NCI-H2029 (cell line): ENCODE measurements at regions not wholly inside any gene's neighbourhood (a gene's known extent, or its start where the extent isn't known, plus 50 kb on each side); places are given as distances from the start of the nearest gene placed in this dataset.

Experiments used
- DNase-seq: peaks from one replicate; lab custom pipeline; 2025; lab: John Stamatoyannopoulos, UW

DNA sequence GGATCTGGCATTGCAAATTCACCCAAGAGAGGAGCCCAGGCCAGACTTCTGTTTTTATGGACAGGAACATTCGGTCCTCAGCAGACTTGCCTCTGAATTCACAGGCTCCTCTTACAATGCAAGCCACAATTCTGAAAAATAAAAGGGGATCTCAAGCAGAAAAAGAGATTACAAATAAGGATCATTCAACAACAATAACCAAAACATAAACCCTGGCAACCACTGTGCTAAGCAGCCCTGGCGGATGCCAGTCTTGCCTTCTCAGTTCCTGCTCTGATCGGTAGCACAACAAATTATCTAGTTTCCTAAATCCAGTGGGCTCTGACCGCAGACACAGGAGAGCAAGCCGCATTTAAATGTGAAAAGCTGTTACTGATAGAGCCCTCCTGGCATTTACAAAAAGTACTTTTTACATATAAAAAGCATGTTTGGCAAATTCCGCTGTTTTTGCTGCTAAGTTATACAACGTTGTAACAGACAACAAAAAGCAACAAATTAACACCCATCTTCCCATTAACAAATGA, 123.4 kb upstream of the FOXD3 start:
- DNase-seq = no peak

DNA sequence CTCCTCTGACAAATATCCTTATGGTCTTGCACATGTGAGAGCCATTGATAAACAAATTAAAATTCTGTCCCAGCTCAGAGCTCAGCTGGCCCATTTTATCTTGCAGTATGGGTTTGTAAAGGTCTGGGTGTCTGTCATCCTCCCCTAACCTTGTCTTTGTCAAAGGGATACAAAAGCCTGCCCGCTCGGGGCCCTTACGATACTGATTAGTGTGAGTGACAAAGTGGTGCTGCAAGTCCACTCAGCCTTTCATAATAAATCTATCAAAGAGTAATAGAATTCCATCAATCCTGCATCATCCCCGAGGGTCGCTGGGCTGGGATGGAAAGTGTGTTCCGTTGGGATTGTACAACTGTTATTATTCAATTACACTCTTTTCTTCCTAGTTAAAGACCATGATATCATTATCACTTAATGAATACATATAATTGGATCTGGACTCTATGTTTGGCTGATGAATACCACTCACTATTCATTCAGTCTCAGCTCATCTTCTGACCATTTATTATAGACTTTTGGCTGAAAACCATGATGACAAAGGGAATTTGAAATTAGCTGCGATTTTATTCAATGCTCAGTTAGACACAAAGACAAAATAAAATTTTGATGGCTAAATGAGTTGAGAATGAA, 122.5 kb upstream of the FOXD3 start:
- DNase-seq = no peak

DNA sequence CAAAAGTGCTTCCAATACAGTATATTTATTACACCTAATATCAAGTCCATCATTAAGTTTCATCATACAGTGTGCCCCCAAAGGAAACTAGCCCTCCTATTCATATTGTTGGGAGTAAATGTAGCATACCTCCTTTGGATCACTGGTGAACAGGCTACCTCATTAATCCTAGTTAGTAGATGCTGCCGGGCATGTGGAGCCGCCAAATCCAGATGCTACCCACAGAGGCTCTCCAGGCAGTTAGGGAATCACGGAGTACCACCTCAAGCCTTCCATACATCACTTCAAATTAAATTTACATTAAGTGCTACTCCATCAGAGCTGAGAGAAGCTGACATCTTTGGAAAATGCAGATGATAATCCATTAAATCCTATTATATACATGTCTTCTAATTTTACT, 121.7 kb upstream of the FOXD3 start:
- DNase-seq = no peak

DNA sequence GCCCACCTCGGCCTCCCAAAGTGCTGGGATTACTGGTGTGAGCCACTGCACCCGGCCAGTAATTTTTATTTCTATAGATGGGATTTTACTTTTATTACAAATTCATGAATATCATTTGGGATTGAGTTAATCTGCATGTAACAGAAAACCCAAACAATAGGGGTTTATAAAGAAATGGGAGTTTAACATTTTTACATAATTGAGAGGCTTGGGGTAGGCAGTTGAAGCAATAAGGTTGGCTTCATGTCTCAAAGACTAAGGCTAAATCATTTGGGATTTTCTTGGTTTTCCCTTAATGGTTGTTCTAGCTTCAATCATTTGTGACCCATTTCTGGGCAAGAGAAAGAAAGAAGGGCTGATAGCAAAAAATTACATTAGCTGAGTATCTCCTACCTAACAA, 118.7 kb upstream of the FOXD3 start:
- no peak for DNase-seq

DNA sequence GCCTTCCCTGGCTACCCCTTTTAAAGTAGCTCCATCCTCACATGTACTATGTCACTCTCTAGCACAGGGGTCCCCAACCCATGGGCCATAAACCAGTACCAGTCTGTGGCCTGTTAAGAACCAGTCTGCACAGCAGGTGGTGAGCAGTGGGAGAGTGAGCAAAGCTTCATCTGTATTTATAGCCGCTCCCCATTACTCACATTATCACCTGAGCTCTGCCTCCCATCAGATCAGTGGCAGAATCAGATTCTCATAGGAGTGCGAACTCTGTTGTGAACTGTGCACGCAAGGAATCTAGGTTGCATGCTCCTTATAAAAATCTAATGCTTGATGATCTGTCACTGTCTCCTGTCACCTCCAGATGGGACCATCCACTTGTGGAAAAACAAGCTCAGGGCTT, 116.6 kb upstream of the FOXD3 start:
- DNase-seq = no peak

DNA sequence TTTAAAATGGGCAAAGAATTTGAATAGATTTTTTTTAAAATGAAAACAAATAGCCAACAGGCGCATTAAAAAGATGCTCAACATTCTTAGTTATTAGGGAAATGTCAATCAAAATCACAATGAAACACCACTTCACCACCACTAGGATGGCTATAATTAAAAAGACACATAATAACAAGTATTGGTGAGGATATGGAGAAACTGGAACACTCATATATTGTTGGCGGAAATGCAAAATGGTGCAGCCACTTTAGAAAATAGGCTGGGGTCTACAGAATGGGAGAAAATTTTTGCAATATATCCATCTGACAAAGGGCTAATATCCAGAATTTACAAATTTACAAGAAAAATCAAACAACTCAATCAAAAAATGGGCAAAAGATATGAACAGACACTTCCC, 107.8 kb upstream of the FOXD3 start:
- no peak for DNase-seq

DNA sequence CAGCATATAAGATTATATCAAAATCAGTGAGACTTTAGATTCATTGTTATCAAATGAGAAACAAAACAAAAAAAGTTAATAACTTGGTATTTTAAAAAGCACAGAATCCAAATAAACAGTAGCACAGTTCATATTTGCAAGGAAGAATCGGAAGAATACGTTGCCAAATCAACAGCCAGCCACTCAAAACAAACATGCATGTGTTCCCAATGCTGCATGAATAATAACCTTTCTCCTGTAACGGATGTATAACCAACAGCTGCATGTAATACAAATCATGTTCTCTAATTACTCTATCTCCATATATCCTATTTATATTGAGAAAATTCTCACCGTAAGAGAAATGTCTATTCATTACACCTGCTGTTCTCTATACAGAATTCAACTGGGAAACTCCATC, 98.9 kb upstream of the FOXD3 start:
- DNase-seq = no peak

DNA sequence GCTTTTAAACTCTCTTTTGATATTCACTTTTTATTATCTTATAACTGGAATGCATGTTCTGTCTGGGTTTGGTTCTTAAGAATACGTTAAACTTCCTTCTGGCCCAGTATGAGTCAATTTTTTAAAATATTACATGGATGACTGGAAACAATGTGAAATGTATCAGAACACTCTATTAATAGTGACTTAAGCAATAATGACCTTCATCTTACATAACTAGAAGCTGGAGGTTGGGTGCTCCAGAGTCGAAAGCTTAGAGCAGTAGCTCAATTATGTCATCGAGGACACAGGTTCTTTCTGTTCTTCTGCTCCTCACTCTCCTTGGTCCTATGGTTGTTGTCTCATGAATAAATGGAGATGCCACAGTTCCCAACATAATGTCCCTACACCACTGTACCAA, 91.6 kb upstream of the FOXD3 start:
- no peak for DNase-seq

DNA sequence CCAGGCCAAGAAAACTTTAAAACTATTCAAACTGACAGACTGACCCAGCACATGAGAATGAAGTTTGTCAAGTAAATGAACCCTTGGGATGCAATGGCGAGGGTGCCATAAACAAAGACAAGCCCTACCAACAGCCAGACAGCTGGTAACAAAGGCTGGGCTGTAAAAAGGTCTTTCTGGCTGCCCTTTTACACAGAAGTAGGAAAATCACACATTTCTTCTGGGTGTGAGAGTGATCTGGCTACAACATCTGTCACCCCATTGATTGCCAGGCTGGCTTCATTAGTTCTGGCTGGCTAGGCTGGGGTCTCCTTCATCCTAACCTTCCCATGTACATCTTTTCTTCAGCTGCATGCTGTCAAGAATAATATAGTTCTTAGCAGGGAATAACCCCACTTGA, 83.6 kb upstream of the FOXD3 start:
- no peak for DNase-seq

DNA sequence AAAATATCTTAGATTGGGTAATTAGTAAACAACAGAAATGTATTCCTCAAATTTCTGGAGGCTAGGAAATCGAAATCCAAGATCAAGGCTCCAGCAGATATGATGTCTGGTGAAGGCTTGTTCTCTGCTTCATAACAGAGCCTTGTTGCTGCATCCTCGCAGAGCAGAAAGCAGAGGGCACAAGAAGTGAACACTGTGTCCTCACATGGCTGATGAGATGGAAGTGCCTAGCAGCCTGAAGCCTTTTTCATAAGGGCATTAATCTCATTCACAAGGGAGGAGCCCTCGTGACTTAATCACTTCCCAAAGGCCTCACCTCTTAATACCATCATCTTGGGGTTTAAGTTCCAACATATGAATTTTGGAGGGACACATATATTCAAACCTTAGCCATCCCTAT, 77.2 kb upstream of the FOXD3 start:
- DNase-seq = no peak

DNA sequence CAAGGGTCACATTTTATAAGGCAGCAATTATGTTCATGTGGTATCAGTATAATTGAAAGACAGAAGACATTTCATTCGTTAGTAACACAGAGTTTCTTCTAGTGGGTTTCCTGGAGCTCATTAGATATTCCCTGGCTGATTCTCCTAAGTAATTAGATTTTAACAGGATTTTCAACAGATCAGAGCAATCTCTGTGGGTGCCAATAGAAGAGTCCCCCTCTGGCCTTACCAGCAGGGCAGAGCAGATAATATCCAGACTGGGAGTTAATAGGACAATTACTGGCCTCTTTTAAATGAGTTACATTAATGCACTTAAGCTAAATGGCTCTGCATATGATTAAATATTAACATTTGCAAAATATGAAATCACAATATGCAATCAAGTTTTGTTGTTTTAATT, 74.2 kb upstream of the FOXD3 start:
- DNase-seq = no peak

DNA sequence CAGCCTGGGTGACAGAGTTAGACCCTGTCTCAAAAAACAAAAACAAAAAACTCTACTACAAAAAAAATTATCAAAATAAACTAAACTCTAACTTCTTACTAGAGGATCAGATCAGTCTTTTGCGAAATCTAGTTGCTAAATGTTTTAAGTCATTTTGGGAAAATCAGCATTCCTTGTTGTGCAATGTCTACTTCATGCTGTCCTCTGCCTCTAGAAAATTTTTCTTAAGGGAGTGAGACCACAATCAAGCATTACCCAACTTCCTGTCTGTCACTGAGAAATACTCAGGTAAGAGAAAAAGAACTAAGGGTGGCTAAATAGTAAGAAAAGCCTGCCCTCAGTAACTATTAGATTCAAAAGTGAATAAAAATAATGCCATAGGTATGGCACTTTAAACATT, 67.2 kb upstream of the FOXD3 start:
- DNase-seq = no peak

DNA sequence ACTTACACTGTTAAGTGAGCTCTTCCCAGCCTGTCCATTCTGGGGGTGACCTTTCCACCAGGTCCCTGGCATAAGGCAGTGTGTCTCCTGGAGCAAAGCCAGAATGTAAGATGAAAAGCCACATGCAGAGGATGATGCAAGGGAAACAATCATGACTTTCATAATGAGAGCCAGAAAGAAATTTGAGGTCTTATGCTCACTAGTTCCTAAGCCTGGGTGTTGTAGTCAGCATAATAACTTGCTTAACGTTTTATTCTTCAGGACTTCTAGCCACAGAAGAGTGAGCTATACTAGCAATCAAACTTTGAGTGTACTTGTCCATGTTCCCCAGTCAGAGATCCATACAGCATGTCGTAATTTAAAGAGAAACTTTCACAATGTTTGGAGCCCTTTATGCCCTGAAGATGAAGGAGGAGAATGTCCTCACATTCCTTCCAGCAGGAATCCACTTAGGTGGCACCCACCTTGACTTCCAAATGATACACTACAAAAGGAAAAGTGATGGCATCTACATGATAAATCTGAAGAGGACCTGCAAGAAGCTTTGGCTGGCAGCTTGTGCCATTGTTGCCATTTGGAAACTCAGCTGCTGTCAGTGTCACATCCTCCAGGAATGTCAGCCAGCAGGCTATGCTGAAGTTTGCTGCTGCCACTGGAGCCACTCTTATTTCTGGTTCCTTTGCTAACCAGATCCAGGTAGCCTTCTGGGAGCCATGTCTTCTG, 60.5 kb upstream of the FOXD3 start:
- DNase-seq = peak; percentile 41

DNA sequence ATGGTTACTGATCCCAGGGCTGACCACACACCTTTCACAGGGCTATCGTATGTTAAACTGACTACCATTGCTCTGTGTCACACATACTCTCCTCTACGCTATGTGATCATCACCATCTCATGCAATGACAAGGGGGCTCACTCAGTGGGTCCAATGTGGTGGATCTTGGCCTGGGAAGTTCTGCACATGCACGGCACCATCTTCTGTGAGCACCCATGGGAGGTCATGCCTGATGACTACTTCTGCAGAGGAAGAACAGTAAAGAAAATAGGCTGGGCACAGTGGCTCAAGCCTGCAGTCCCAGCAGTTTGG, 60.0 kb upstream of the FOXD3 start:
- DNase-seq = no peak

DNA sequence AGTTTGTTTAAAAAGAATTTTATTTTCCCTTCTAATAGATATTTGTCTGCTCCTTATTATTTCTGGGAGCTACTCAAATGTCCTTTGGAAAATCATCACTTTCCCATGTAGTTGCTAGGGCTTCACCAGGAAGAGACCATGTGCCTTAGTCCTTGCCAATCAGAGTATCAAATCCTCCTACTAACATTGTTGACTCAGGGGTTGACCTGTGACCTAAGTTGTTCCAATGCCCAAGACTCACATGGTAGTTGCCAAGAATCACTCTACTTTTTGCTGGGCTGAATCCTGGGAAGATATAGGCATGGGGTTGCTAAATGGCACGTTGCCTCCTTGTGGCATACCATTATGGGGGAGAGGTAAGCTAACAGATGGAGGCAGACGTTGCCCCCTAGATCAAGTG, 58.2 kb upstream of the FOXD3 start:
- DNase-seq = no peak

DNA sequence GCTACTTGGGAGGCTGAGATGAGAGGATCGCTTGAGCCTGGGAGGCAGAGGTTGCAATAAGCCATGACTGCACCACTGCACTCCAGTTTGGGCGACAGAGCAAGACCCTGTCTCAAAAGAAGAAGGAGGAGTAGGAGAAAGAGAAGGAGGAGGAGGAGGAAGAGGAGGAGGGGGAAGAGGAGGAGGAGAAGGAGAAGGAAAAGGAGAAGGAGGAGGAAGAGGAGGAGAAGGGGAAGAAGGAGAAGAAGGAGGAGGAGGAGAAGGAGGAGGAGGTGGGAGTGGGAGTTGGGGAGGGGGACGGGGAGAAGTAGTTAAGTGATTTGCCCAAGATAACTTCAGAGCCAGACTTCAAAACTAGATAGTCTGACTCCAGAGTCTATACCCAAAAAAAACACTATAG, 55.5 kb upstream of the FOXD3 start:
- no peak for DNase-seq

DNA sequence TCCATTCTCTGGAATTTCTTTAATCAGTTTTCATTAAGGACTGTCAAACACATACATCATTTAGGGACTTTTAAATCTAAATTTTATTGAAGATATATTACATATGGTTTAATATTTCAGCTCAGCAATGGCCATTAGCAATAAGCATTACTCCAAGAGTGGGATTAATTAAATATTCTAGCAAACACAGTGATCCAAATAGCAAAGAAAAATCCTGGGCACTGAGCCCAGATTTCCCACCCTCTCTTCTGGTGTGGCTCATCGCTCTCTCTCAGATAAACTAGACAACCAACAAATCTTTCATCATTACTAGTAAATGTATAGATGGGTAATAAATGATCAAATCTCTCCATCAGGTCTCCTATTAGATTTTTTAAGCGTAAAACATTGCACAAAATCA, 53.5 kb upstream of the FOXD3 start:
- no peak for DNase-seq

DNA sequence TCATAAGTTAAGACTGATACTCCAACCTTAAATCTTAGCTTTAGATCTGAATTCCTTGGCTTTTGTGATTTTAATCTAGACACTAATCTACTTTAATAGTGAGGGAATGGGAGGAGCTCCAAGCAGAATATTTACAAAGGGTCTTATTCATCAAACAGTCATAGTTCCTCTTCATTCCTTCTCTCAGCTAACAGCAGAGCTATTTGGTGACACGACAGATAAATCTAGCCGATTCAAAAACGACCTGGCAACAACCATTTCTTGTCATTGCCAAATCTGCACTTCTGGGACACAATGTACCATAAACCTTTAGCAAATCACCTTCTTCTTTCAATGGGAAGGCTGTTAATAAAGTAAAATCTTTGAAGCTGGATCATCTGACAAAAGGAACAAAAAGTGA, 52.8 kb upstream of the FOXD3 start:
- DNase-seq = no peak
